ENCODE measurements at regions not wholly inside any gene's neighbourhood (a gene's known extent, or its start where the extent isn't known, plus 50 kb on each side); places are given as distances from the start of the nearest gene placed in this dataset.

GRCh38 chr4:27974339-27974738, 1113.7 kb downstream of the STIM2 start:
- no peak for TF ChIP-seq POLR2AphosphoS5 (IDR thresholded peaks at IDR 0.05; ENCODE audit: low read depth, low read length)
- TF ChIP-seq POLR2A (IDR thresholded peaks at IDR 0.05; ENCODE audit: low read depth, low read length): no peak
- no peak for TF ChIP-seq TAF1 (IDR thresholded peaks at IDR 0.05; ENCODE audit: borderline replicate concordance, low read depth, low read length)
